ENCODE measurements at regions not wholly inside any gene's neighbourhood (a gene's known extent, or its start where the extent isn't known, plus 50 kb on each side); places are given as distances from the start of the nearest gene placed in this dataset.

DNA sequence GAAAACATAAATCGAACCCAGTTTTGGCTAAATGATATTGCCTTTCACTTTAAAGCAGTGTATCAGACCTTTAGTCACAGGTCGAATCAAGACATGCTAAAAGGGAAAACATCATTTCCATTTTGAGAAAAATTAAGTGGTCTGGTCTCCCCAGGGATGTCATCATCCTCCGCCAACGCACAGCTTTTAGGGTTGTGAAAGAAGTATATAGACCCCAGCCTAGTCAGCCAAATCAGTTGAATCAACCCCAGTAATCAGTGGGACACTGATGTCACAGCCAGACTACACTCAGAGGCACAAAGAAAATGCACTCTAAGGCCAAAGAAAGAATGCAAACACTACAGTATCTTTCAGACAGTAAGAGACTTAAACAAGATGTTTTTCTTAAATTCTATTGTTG, 187.4 kb downstream of the ZIC4 start:
- no peak for TF ChIP-seq CTCF (conservative IDR thresholded peaks at IDR 0.05; ENCODE audit: low read depth in 2 of 2)
- TF ChIP-seq EZH2phosphoT487 (IDR thresholded peaks at IDR 0.05; ENCODE audit: unreplicated experiment), result no peak
- TF ChIP-seq ZNF114 (CRISPR knock-in tag; IDR thresholded peaks at IDR 0.05), result no peak
- TF ChIP-seq, protein P1, sequence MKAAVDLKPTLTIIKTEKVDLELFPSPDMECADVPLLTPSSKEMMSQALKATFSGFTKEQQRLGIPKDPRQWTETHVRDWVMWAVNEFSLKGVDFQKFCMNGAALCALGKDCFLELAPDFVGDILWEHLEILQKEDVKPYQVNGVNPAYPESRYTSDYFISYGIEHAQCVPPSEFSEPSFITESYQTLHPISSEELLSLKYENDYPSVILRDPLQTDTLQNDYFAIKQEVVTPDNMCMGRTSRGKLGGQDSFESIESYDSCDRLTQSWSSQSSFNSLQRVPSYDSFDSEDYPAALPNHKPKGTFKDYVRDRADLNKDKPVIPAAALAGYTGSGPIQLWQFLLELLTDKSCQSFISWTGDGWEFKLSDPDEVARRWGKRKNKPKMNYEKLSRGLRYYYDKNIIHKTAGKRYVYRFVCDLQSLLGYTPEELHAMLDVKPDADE (IDR thresholded peaks at IDR 0.05), result no peak
- no peak for TF ChIP-seq EZH2 (IDR thresholded peaks at IDR 0.05; ENCODE audit: low read depth, unreplicated experiment)
- no peak for TF ChIP-seq POLR2AphosphoS5 (IDR thresholded peaks at IDR 0.05; ENCODE audit: low read depth)
- TF ChIP-seq, protein P2, sequence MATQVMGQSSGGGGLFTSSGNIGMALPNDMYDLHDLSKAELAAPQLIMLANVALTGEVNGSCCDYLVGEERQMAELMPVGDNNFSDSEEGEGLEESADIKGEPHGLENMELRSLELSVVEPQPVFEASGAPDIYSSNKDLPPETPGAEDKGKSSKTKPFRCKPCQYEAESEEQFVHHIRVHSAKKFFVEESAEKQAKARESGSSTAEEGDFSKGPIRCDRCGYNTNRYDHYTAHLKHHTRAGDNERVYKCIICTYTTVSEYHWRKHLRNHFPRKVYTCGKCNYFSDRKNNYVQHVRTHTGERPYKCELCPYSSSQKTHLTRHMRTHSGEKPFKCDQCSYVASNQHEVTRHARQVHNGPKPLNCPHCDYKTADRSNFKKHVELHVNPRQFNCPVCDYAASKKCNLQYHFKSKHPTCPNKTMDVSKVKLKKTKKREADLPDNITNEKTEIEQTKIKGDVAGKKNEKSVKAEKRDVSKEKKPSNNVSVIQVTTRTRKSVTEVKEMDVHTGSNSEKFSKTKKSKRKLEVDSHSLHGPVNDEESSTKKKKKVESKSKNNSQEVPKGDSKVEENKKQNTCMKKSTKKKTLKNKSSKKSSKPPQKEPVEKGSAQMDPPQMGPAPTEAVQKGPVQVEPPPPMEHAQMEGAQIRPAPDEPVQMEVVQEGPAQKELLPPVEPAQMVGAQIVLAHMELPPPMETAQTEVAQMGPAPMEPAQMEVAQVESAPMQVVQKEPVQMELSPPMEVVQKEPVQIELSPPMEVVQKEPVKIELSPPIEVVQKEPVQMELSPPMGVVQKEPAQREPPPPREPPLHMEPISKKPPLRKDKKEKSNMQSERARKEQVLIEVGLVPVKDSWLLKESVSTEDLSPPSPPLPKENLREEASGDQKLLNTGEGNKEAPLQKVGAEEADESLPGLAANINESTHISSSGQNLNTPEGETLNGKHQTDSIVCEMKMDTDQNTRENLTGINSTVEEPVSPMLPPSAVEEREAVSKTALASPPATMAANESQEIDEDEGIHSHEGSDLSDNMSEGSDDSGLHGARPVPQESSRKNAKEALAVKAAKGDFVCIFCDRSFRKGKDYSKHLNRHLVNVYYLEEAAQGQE (IDR thresholded peaks at IDR 0.05; ENCODE audit: unreplicated experiment), result no peak
- no peak for TF ChIP-seq CREB1 (CRISPR knock-in tag; IDR thresholded peaks at IDR 0.05; ENCODE audit: low read depth)
- TF ChIP-seq ZNF331 (CRISPR knock-in tag; IDR thresholded peaks at IDR 0.05; ENCODE audit: low read depth), result no peak
- no peak for TF ChIP-seq JUNB (IDR thresholded peaks at IDR 0.05; ENCODE audit: unreplicated experiment)
